GM12892 (cell line): ENCODE measurements at regions not wholly inside any gene's neighbourhood (a gene's known extent, or its start where the extent isn't known, plus 50 kb on each side); places are given as distances from the start of the nearest gene placed in this dataset.

Experiments
- POLR2A ChIP-seq: IDR thresholded peaks from 2 replicates; pipeline ENCODE4 v1.6.1; 2011; ENCODE audit warnings: low read depth, low read length, control low read depth
- POLR2AphosphoS5 ChIP-seq: IDR thresholded peaks from 2 replicates; pipeline ENCODE4 v1.6.1; 2011; ENCODE audit warnings: low read depth, low read length, control low read depth

- TF ChIP-seq POLR2AphosphoS5 (no peak), POLR2A (no peak)
Measured at GRCh38 chr10:78356291-78356900, 322.7 kb downstream of the RPS24 start.
